WTC11 (cell line): ENCODE measurements at regions not wholly inside any gene's neighbourhood (a gene's known extent, or its start where the extent isn't known, plus 50 kb on each side); places are given as distances from the start of the nearest gene placed in this dataset.

Experiments used
- ATAC-seq: fragments of 200-7000 bp; cut with Tn5 transposase; 2 replicates; pipeline ENCODE4 v1.10.0; 2021; ENCODE audit warnings: mild to moderate bottlenecking, moderate library complexity
- CTCF ChIA-PET: fragments of 300-600 bp; sonication (Branson Sonifier 250); formaldehyde crosslinking; loops from one replicate; lab custom pipeline; 2021; ENCODE audit warnings: antibody characterized with exemption; lab: Charles Lee
- POLR2A ChIA-PET: fragments of 350-600 bp; sonication (Branson Sonifier 250); formaldehyde crosslinking; loops from one replicate; lab custom pipeline; 2021; ENCODE audit warnings: antibody characterized with exemption; lab: Charles Lee
- DNase-seq: peaks from one replicate; pipeline ENCODE4 v3.0.0; 2021; ENCODE audit warnings: low spot score
- H3K27ac Mint-ChIP-seq: 2 replicates; pipeline ENCODE4 v1.8.0; 2021; ENCODE audit warnings: mixed read lengths
- H3K27me3 Mint-ChIP-seq: 2 replicates; pipeline ENCODE4 v1.8.0; 2021; ENCODE audit warnings: low read depth, mild to moderate bottlenecking, moderate library complexity, mixed read lengths
- H3K36me3 Mint-ChIP-seq: 2 replicates; pipeline ENCODE4 v1.8.0; 2021; ENCODE audit warnings: mixed read lengths
- H3K4me1 Mint-ChIP-seq: 2 replicates; pipeline ENCODE4 v1.8.0; 2022; ENCODE audit warnings: mixed read lengths
- H3K4me3 Mint-ChIP-seq: 2 replicates; pipeline ENCODE4 v1.8.0; 2021; ENCODE audit warnings: mild to moderate bottlenecking, moderate library complexity, mixed read lengths
- H3K9me3 Mint-ChIP-seq: 2 replicates; pipeline ENCODE4 v1.8.0; 2021; ENCODE audit warnings: mixed read lengths
- AR ChIP-seq: fragments of 250-450 bp; sonication (Bioruptor Pico); IDR thresholded peaks from 2 replicates; pipeline ENCODE4 v1.9.0; 2021; ENCODE audit warnings: mild to moderate bottlenecking
- ETV6 ChIP-seq: sonication (generic); formaldehyde crosslinking; IDR thresholded peaks from 2 replicates; pipeline ENCODE4 v1.8.1; 2022; ENCODE audit warnings: mild to moderate bottlenecking, missing genetic modification reagents
- FOXK1 ChIP-seq: sonication (generic); formaldehyde crosslinking; IDR thresholded peaks from 2 replicates; pipeline ENCODE4 v1.8.0; 2022; ENCODE audit warnings: mild to moderate bottlenecking, moderate library complexity, missing genetic modification reagents
- FOXP4 ChIP-seq: sonication (generic); formaldehyde crosslinking; IDR thresholded peaks from 2 replicates; pipeline ENCODE4 v1.8.0; 2022; ENCODE audit warnings: mild to moderate bottlenecking, missing genetic modification reagents
- IRF2 ChIP-seq: sonication (generic); formaldehyde crosslinking; IDR thresholded peaks from 2 replicates; pipeline ENCODE4 v1.8.0; 2022; ENCODE audit warnings: low read depth, missing genetic modification reagents, borderline replicate concordance
- JAZF1 ChIP-seq: fragments of 250-450 bp; sonication (Bioruptor Pico); IDR thresholded peaks from 2 replicates; pipeline ENCODE4 v1.9.0; 2021; ENCODE audit warnings: moderate library complexity, mild to moderate bottlenecking, inconsistent platforms
- MAX ChIP-seq: sonication (generic); formaldehyde crosslinking; IDR thresholded peaks from 2 replicates; pipeline ENCODE4 v1.8.0; 2022; ENCODE audit warnings: mild to moderate bottlenecking, missing genetic modification reagents
- MXD4 ChIP-seq: fragments of 250-450 bp; sonication (Bioruptor Pico); IDR thresholded peaks from 2 replicates; pipeline ENCODE4 v1.8.0; 2021; ENCODE audit warnings: mild to moderate bottlenecking, moderate library complexity, borderline replicate concordance
- NR2C2 ChIP-seq: sonication (generic); formaldehyde crosslinking; IDR thresholded peaks from 2 replicates; pipeline ENCODE4 v1.8.0; 2022; ENCODE audit warnings: mild to moderate bottlenecking, missing genetic modification reagents
- PRDM15 ChIP-seq: sonication (generic); formaldehyde crosslinking; IDR thresholded peaks from 2 replicates; pipeline ENCODE4 v1.8.0; 2022; ENCODE audit warnings: missing genetic modification reagents
- PRRX2 ChIP-seq: fragments of 250-450 bp; sonication (Bioruptor Pico); IDR thresholded peaks from 2 replicates; pipeline ENCODE4 v1.8.0; 2021; ENCODE audit warnings: mild to moderate bottlenecking
- SP1 ChIP-seq: sonication (generic); formaldehyde crosslinking; conservative IDR thresholded peaks from 2 replicates; pipeline ENCODE4 v1.8.1; 2022; ENCODE audit warnings: missing genetic modification reagents
- STAT6 ChIP-seq: sonication (generic); formaldehyde crosslinking; conservative IDR thresholded peaks from 2 replicates; pipeline ENCODE4 v1.8.1; 2023; ENCODE audit warnings: mild to moderate bottlenecking, low read depth, missing genetic modification reagents, moderate library complexity
- TEAD1 ChIP-seq: sonication (generic); formaldehyde crosslinking; IDR thresholded peaks from 2 replicates; pipeline ENCODE4 v1.8.0; 2022; ENCODE audit warnings: mild to moderate bottlenecking, missing genetic modification reagents
- TEAD4 ChIP-seq: sonication (generic); formaldehyde crosslinking; IDR thresholded peaks from 2 replicates; pipeline ENCODE4 v1.8.0; 2022; ENCODE audit warnings: mild to moderate bottlenecking, missing genetic modification reagents
- USF1 ChIP-seq: sonication (generic); formaldehyde crosslinking; IDR thresholded peaks from 2 replicates; pipeline ENCODE4 v1.8.0; 2022; ENCODE audit warnings: mild to moderate bottlenecking, missing genetic modification reagents
- ZBTB21 ChIP-seq: sonication (generic); formaldehyde crosslinking; IDR thresholded peaks from 2 replicates; pipeline ENCODE4 v1.8.1; 2023; ENCODE audit warnings: mild to moderate bottlenecking, missing genetic modification reagents, borderline replicate concordance
- ZNF138 ChIP-seq: sonication (generic); formaldehyde crosslinking; conservative IDR thresholded peaks from 2 replicates; pipeline ENCODE4 v1.8.1; 2022; ENCODE audit warnings: mild to moderate bottlenecking, moderate library complexity, missing genetic modification reagents
- ZNF396 ChIP-seq: fragments of 250-450 bp; sonication (Bioruptor Pico); IDR thresholded peaks from 2 replicates; pipeline ENCODE4 v1.8.0; 2021; ENCODE audit warnings: mild to moderate bottlenecking, moderate library complexity, borderline replicate concordance
- ZNF671 ChIP-seq: fragments of 250-450 bp; sonication (Bioruptor Pico); IDR thresholded peaks from 2 replicates; pipeline ENCODE4 v1.8.0; 2021; ENCODE audit warnings: mild to moderate bottlenecking

- TF ChIP-seq ZNF138 (CRISPR knock-in tag), result no peak
- no peak for TF ChIP-seq STAT6 (CRISPR knock-in tag)
- no peak for TF ChIP-seq ZNF671
- TF ChIP-seq ZNF396 (CRISPR knock-in tag), result no peak
- no peak for TF ChIP-seq FOXK1 (CRISPR knock-in tag)
- TF ChIP-seq IRF2 (CRISPR knock-in tag), result no peak
- TF ChIP-seq NR2C2 (CRISPR knock-in tag), result no peak
- TF ChIP-seq JAZF1 (CRISPR knock-in tag), result no peak
- no peak for TF ChIP-seq PRRX2 (CRISPR knock-in tag)
Measured at GRCh38 chr18:39693359-39693758, 2127.8 kb upstream of the CELF4 start (continued).

GRCh38 chr18:39692367-39693015 lies 2126.9 kb upstream of the CELF4 start:
- no peaks in the 10 kb centered on the region for H3K9me3 Mint-ChIP-seq
- no peaks in the 10 kb centered on the region for H3K36me3 Mint-ChIP-seq
- POLR2A ChIA-PET, result interaction anchor here (0.6 kb wide), 1 partner anchor 23 kb away, joined by 4 read pairs; no protein-coding TSS in a partner anchor
- ATAC-seq (peak; percentile 65), DNase-seq (no peak)
- no peak for TF ChIP-seq TEAD4 (CRISPR knock-in tag)
- no peak for TF ChIP-seq FOXP4 (CRISPR knock-in tag)
- TF ChIP-seq ZBTB21, result no peak
- no peak for TF ChIP-seq MXD4
- no peak for TF ChIP-seq AR (CRISPR knock-in tag)
- H3K27me3 Mint-ChIP-seq, result no peaks in the 10 kb centered on the region
- H3K4me1 Mint-ChIP-seq, result peaks cover 45% of the 10 kb centered on the region
- CTCF ChIA-PET, result no interaction called here
- H3K4me3 Mint-ChIP-seq, result peak overlapping the region; percentile 36
- peak overlapping the region; percentile 55 for H3K27ac Mint-ChIP-seq

GRCh38 chr18:39685303-39685902 lies 2119.8 kb upstream of the CELF4 start:
- Mint-ChIP-seq H3K9me3 (no peaks in the 10 kb centered on the region), H3K27ac (no peak overlapping the region; the same call in 1 of the 2 replicates), H3K4me3 (no peak overlapping the region), H3K27me3 (no peaks in the 10 kb centered on the region), H3K4me1 (peaks cover 42% of the 10 kb centered on the region), H3K36me3 (no peaks in the 10 kb centered on the region; the same call in 1 of the 2 replicates)
- ChIA-PET CTCF (interaction anchor here (1.0 kb wide), 1 partner anchor 54 kb away, joined by 3 read pairs; no protein-coding TSS in a partner anchor), POLR2A (interaction anchor here (0.6 kb wide), 1 partner anchor 183 kb away, joined by 4 read pairs; no protein-coding TSS in a partner anchor)
- ATAC-seq (peak; percentile 97), DNase-seq (peak; percentile 34)
- TF ChIP-seq MAX (no peak), ZNF671 (no peak), PRDM15 (CRISPR knock-in tag) (no peak), USF1 (CRISPR knock-in tag) (no peak), ETV6 (CRISPR knock-in tag) (peak; percentile 25; the same call in 1 of the 2 replicates), TEAD1 (CRISPR knock-in tag) (0 out of 2 replicates have a peak, but pooled peaks have one; percentile 32), SP1 (CRISPR knock-in tag) (peak; percentile 42; the same call in 1 of the 2 replicates)
